HFFc6 (cell line): ENCODE measurements at regions not wholly inside any gene's neighbourhood (a gene's known extent, or its start where the extent isn't known, plus 50 kb on each side); places are given as distances from the start of the nearest gene placed in this dataset.

Experiments used
- DNase-seq: peaks from one replicate; pipeline ENCODE4 v3.0.0-alpha.2; 2018
- H3K27ac Mint-ChIP-seq: 2 replicates; pipeline ENCODE4 v1.8.0; 2020; ENCODE audit warnings: mild to moderate bottlenecking, mixed read lengths
- H3K27me3 Mint-ChIP-seq: 2 replicates; pipeline ENCODE4 v1.8.0; 2021; ENCODE audit warnings: mild to moderate bottlenecking, moderate library complexity, mixed read lengths; ENCODE audit not compliant: insufficient read depth
- H3K36me3 Mint-ChIP-seq: 2 replicates; pipeline ENCODE4 v1.8.0; 2021; ENCODE audit warnings: low read depth, mixed read lengths
- H3K4me1 Mint-ChIP-seq: 2 replicates; pipeline ENCODE4 v1.8.0; 2020; ENCODE audit warnings: low read depth, mixed read lengths
- H3K4me3 Mint-ChIP-seq: 2 replicates; pipeline ENCODE4 v1.8.0; 2020; ENCODE audit warnings: mild to moderate bottlenecking, moderate library complexity, mixed read lengths
- H3K9me3 Mint-ChIP-seq: 2 replicates; pipeline ENCODE4 v1.8.0; 2020; ENCODE audit warnings: mild to moderate bottlenecking, mixed read lengths
- TF ChIP-seq, protein P1 (sequence below): fragments of 200-600 bp; sonication (generic); IDR thresholded peaks from 2 replicates; pipeline ENCODE4 v1.5.0; 2021; ENCODE audit warnings: antibody characterized with exemption, mild to moderate bottlenecking

DNA sequence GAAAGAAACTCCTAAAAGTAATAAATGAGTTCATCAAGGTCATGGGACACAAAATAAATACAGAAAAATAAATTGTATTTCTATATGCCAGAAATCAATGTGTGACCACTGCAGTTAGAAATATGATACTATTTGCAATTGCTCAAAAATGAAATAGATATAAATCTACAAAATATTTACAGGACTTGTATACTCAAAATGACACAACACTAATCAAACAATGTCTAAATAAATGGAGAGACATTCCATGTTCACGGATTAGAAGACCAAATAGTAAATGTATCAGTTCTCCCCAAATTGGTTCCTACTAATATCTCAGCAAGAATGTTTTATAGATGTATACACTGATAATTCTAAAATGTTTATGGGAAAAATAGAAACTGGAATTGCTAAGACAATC lies 345.3 kb downstream of the NR2F1-AS1 start:
- Mint-ChIP-seq H3K27ac (no peak overlapping the region), H3K36me3 (peaks cover 20% of the 10 kb centered on the region; the same call in 1 of the 2 replicates), H3K4me3 (no peak overlapping the region), H3K4me1 (peaks cover 23% of the 10 kb centered on the region), H3K27me3 (no peaks in the 10 kb centered on the region), H3K9me3 (no peaks in the 10 kb centered on the region)
- TF ChIP-seq, protein P1, sequence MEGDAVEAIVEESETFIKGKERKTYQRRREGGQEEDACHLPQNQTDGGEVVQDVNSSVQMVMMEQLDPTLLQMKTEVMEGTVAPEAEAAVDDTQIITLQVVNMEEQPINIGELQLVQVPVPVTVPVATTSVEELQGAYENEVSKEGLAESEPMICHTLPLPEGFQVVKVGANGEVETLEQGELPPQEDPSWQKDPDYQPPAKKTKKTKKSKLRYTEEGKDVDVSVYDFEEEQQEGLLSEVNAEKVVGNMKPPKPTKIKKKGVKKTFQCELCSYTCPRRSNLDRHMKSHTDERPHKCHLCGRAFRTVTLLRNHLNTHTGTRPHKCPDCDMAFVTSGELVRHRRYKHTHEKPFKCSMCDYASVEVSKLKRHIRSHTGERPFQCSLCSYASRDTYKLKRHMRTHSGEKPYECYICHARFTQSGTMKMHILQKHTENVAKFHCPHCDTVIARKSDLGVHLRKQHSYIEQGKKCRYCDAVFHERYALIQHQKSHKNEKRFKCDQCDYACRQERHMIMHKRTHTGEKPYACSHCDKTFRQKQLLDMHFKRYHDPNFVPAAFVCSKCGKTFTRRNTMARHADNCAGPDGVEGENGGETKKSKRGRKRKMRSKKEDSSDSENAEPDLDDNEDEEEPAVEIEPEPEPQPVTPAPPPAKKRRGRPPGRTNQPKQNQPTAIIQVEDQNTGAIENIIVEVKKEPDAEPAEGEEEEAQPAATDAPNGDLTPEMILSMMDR = no peak
- DNase-seq = no peak

DNA sequence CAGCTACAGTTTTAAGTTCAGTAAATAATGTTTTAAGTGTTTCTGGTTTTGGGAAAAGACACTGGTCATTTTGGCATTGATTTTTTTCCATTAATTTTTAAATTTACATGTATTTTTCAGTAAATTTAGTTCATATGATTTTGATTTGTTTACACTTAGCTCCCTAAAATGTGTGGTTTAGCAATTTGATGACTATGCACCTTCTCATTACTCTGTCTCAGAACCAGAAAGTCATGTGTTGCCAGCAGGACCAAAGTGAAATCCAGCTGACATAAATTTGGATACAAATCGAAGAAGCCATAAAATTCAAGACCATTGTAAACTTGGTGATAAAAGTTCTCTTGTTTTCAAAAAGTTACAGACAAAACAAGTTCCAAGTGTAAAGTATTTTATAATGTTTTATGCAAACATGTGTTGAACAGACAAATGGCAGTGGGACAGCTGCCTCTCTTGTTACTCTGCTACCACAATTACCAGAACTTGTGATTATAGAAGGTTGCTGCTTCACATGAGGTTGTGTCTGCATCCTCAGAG lies 354.8 kb downstream of the NR2F1-AS1 start:
- TF ChIP-seq, protein P1 = no peak
- Mint-ChIP-seq H3K4me1 (peaks cover 10% of the 10 kb centered on the region), H3K9me3 (no peaks in the 10 kb centered on the region), H3K27me3 (peaks cover 2% of the 10 kb centered on the region; the same call in 1 of the 2 replicates), H3K4me3 (no peak overlapping the region), H3K36me3 (no peaks in the 10 kb centered on the region), H3K27ac (no peak overlapping the region)
- no peak for DNase-seq

DNA sequence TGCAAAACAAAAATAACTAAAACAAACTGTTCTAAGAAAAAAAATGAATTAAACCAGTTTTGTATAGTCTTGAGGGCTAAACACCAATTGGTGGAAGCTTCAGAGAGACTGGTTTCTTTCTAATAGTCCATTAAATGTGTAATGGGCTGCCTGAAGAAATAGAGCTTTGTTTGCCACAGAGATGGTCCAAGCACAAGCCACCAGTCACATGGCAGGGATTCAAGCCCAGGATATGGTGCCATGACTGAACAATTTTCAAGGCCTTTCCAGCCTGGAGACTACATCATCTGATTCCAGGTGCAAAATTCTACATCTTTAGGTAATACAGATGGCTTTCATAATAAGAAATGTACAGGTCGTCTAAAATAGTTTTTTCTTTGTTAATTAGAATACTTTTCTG lies 355.3 kb downstream of the NR2F1-AS1 start:
- TF ChIP-seq, protein P1 = no peak
- no peak overlapping the region for H3K4me3 Mint-ChIP-seq
- H3K27me3 Mint-ChIP-seq = peaks cover 2% of the 10 kb centered on the region; the same call in 1 of the 2 replicates
- H3K27ac Mint-ChIP-seq = no peak overlapping the region
- DNase-seq = no peak
- H3K4me1 Mint-ChIP-seq = peaks cover 10% of the 10 kb centered on the region
- no peaks in the 10 kb centered on the region for H3K9me3 Mint-ChIP-seq
- H3K36me3 Mint-ChIP-seq = no peaks in the 10 kb centered on the region

DNA sequence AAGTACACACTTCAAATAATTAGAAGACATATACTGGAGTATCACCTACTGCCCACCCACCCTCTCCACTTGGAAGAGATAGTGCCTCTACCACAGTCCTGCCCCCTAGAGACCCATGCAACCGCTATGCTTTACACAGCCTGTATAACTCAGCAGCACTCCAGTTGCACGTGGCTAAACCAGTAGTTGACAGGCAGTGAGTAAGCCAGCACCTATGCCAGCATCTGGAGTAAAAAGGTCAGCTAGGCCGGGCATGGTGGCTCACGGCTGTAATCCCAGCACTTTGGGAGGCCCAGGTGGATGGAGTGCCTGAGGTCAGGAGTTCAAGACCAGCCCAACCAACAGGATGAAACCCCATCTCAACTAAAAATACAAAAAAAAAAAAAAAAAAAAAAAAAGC lies 356.4 kb downstream of the NR2F1-AS1 start:
- H3K9me3 Mint-ChIP-seq = no peaks in the 10 kb centered on the region
- TF ChIP-seq, protein P1 = no peak
- H3K27ac Mint-ChIP-seq = no peak overlapping the region
- H3K4me1 Mint-ChIP-seq = peaks cover 10% of the 10 kb centered on the region
- peaks cover 2% of the 10 kb centered on the region; the same call in 1 of the 2 replicates for H3K27me3 Mint-ChIP-seq
- H3K4me3 Mint-ChIP-seq = no peak overlapping the region
- H3K36me3 Mint-ChIP-seq = no peaks in the 10 kb centered on the region
- no peak for DNase-seq

DNA sequence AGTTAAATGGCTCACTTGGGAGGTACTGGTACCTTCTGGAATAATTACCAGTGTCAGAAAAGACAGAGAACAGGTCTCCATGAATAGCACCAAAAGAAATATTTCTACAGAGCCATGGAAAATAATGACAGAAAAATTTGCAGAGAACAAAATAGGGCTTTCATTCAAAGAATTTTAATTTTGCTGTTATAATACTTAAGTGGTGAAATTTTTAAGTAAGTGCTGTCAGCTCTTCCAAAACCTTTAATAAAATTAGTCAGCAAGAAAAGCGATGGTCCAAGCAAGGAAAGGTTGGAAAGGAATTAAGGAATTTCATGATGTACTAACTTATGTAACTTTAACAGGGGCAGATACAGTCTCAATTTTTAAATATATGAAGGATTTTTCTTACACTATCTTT lies 359.2 kb downstream of the NR2F1-AS1 start:
- no peak for DNase-seq
- Mint-ChIP-seq H3K27ac (no peak overlapping the region), H3K27me3 (no peaks in the 10 kb centered on the region), H3K9me3 (no peaks in the 10 kb centered on the region), H3K4me3 (no peak overlapping the region), H3K4me1 (peaks cover 9% of the 10 kb centered on the region), H3K36me3 (no peaks in the 10 kb centered on the region)
- TF ChIP-seq, protein P1 = no peak

DNA sequence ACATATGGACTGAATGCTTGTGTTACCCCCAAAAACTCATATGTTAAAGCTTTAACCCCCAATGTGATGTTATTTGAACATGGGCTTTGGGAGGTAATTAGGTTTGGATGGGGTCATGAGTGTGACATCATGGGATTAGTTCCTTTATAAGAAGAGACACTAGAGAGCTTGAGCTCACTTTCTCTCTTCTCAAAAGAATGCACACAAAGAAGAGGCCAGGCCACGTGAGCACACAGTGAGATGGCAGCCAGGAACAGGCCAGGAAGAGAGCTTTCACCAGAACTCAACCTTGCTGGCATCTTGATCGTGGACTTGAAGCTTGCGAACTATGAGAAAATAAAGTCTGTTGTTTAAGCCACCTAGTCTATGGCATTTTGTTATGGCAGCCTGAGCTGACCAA lies 360.6 kb downstream of the NR2F1-AS1 start:
- Mint-ChIP-seq H3K27ac (no peak overlapping the region), H3K27me3 (no peaks in the 10 kb centered on the region), H3K4me1 (no peaks in the 10 kb centered on the region), H3K9me3 (no peaks in the 10 kb centered on the region), H3K36me3 (no peaks in the 10 kb centered on the region), H3K4me3 (no peak overlapping the region)
- no peak for DNase-seq
- TF ChIP-seq, protein P1 = no peak
